Stimulated activated CD8-positive, alpha-beta memory T cell treated with anti-CD3 and anti-CD28 coated beads, Interleukin-12 subunit alpha, Interleukin-12 subunit beta, amount 100 ng/mL, for 1 hour (primary cell): ENCODE measurements at regions not wholly inside any gene's neighbourhood (a gene's known extent, or its start where the extent isn't known, plus 50 kb on each side); places are given as distances from the start of the nearest gene placed in this dataset.

Experiments
- DNase-seq: peaks from one replicate; pipeline ENCODE4 v3.0.0-alpha.2; 2020; ENCODE audit warnings: low read depth

DNA sequence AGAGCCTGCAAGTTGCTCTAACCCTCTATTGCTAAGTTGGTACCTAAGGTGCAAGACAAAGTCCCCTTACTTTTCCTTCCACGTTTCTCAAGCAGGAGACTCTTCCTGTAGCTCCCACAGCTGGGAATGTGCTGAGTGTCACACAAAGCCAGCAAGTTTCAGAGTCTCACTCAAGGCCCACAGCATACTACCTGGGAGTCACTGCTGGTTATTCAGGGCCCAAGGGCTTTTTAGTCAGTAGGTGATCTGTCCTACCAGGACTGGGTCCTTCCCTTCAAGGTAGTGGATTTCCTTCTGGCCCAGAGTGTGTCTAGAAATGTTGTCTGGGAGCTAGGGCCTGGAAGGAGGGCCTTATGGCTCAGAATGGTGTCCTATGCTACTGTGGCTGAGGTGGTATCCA lies 261.9 kb upstream of the CITED2 start:
- no peak for DNase-seq

DNA sequence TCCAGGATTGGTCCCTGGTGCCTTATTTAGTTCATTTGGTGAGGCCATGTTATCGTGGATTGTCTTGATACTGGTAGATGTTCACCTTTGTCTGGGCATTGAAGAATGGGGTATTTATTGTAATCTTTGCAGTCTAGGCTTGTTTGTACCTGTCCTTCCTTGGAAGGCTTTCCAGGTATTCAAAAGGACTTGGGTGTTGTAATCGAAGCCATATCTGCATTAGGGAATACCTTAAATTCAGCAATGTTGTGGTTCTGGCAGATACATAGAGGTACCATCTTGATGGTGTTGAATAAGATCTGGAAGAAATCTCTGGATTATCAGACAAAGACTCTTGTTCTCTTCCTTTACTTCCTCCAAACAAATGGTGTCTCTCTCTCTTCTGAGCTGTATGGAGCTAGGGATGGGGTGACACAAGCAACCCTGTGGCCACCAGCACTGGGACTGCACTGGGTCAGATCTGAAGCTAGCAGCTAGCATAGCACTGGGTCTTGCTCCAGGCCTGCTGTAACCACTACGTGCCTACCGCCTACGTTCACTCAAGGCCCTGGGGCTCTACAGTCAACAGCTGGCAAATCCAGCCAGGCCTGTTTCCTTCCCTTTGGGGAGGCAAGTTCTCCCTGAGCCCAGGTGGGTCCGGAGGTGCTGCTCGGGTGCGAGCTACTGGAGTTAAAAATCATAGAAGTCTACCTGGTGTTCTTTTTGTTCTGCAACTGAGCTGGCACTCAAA lies 261.1 kb upstream of the CITED2 start:
- no peak for DNase-seq

DNA sequence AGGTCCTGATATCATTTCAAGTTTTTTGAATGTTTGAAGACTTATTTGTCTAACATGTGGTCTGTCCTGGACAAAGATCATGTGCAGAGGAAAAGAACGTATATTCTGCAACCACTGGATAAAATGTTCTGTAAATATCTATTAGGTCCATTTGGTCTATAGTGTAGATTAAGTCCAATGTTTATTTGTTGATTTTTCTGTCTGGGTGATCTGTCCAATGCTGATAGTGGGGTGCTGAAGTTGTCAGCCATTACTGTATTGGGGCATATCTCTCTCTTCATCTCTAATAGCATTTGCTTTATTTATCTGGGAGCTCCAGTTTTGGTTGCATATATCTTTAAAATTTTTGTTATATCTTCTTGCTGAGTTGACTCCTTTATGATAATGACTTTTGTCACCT lies 258.4 kb upstream of the CITED2 start:
- no peak for DNase-seq

GRCh38 chr6:139628270-139628669 lies 253.8 kb upstream of the CITED2 start:
- no peak for DNase-seq

DNA sequence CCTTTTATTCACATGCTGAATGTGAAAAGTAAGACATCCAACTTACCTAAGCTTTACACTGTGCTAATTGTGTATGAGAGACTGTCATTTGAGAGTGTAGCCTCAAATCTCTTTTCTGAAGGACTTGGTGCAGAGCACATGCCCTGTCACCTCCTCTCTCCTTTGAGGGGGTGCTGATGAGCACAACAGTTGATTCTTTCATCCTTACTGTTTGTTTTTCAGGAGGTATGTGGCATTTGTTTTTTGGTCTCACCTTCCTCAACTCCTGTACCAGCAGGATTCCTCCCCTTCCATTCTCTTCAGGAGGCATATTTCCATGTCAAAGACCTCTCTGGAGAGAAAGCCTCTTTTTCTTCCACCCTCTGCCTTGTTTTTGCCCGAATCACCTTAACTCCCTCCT lies 252.6 kb upstream of the CITED2 start:
- DNase-seq = no peak

DNA sequence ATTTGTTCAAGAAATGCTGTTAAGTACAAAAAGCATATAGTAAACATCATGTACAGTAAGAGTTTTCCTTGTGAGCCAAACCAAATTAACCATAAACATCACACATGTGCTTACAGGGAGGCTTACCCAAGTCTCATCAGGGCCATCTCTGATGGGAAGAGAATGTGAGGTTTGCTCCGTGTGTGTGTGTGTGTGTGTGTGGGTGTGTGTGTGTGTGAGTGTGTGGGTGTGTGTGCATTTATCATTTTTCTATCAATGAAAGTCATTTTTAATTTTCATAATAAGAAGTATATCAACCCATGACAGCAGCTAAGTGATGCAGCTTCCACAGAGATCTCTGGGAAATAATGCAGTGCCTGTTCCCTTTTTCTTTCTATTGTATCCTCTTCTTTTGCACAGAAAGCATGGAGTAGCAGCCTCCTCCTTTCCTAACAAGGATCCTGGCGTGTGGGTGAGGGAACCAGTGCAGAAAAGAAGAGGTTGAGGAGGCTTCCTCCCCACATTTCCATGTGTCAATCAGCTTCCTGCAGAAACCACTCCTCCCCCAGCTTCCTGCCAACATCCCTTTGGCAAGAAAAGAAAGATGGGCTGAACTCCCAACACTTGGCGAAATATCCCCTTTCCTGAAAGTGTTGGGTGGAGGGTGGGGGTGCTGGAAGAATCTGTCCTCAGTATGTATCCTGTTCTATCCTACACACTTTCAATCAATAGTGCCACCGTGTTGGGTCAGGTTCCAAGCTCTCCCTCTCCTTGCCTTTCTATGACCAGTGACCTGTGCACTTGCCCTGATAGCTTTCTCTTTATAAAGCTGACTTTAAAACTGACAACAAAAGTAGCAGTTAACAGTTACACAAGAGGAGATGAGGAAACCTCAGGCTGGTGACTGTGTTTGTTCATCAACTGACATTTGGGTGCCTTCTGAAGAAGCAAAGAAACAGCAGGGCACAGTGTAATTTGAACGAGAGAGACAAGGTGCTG lies 251.8 kb upstream of the CITED2 start:
- DNase-seq = no peak

GRCh38 chr6:139625081-139625939 lies 250.9 kb upstream of the CITED2 start:
- DNase-seq = no peak

DNA sequence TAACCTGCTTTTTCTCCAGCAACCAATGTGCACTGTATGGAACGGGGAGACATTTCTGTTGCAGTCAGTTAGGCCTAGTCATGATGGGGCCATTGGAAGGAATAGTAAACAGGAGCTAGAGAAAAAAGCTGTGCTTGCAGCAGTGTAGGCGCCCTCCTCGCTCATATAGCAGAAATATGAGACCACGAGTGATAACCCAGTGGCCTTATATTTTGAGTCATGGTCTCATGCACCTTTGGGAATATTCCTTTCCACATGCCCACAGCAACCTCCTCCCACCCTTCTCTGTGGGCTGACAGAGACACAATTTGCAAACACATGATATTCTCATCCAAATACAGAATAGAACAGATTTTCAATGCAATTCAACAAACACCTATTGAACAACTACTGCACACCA lies 248.9 kb upstream of the CITED2 start:
- no peak for DNase-seq

- DNase-seq = no peak
These were observed 239.0 kb upstream of the CITED2 start for GRCh38 chr6:139613496-139613895.

DNA sequence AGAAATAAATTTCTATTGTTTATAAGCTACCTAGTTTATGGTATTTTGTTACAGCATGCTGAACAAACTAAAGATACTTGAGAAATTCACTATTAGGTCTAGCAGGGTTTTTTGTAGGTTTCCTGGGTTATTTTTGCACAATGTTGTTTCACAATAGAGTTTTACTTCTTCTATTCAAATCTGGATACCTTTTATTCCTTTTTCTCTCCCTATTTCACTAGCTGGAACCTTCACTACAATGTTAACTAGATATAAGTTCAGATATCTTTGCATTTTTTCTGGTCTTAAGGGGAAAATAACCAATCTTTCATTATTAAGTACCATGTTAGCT lies 237.7 kb upstream of the CITED2 start:
- no peak for DNase-seq

GRCh38 chr6:139611327-139612134 lies 237.1 kb upstream of the CITED2 start:
- no peak for DNase-seq

DNA sequence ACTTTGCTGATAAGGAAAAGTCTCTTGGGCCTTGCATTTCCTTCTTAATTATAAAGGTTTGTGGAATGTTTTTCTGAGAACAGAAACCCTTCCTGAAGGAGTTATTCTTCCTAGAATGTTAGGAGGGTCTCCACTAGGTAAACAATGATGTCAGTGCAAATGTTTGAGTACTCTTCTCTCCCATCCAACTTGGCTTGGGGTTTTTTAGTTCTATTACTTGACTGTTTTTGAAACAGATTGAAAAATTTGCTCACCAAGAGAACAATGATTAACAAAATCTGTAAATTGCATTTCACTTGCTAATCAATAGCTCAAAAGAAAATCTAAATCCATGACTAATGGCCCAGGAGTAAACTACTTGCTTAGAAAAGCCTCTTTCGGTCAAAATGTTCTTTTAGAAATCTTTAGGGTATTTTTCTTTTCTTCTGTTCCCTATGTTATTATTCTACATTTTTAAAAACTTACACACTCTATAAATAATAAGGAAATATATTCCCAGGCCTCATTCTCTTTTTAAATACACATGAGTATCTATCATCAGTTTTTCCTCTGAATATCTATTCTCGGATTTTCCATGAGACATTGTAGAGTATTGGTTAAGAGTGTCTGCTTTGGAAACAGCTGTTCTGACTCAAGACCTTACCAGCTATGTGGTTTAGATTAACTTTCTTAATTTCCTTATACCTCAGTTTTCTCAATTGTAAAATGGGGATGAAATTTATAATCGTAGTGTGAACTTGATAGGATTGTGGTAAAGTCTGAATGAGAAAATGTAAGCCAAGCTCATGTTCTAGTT lies 234.2 kb upstream of the CITED2 start:
- no peak for DNase-seq

- DNase-seq = no peak
These were observed 230.9 kb upstream of the CITED2 start for GRCh38 chr6:139605350-139605749.

GRCh38 chr6:139603581-139603980 lies 229.1 kb upstream of the CITED2 start:
- DNase-seq = no peak

- DNase-seq = no peak
These were observed 228.1 kb upstream of the CITED2 start for GRCh38 chr6:139602577-139602976.

- DNase-seq = no peak
These were observed 226.5 kb upstream of the CITED2 start for GRCh38 chr6:139600919-139601475.

DNA sequence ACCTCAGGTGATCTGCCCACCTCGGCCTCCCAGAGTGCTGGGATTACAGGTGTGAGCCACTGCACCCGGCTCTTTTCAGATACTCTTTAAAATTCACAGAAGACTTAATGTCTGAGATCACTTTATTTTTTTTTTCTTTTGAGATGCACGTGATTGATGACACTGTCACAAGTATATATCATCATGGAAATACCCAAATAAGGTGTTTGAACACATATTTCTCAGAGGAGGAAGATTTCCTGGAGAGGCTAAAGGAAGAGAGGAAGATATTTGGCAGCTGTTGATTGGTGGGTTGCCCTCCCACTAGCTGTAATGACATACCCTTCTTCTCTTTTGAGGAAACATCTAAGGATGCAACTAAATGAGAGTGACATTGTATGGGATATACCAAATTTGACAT lies 225.9 kb upstream of the CITED2 start:
- no peak for DNase-seq

DNA sequence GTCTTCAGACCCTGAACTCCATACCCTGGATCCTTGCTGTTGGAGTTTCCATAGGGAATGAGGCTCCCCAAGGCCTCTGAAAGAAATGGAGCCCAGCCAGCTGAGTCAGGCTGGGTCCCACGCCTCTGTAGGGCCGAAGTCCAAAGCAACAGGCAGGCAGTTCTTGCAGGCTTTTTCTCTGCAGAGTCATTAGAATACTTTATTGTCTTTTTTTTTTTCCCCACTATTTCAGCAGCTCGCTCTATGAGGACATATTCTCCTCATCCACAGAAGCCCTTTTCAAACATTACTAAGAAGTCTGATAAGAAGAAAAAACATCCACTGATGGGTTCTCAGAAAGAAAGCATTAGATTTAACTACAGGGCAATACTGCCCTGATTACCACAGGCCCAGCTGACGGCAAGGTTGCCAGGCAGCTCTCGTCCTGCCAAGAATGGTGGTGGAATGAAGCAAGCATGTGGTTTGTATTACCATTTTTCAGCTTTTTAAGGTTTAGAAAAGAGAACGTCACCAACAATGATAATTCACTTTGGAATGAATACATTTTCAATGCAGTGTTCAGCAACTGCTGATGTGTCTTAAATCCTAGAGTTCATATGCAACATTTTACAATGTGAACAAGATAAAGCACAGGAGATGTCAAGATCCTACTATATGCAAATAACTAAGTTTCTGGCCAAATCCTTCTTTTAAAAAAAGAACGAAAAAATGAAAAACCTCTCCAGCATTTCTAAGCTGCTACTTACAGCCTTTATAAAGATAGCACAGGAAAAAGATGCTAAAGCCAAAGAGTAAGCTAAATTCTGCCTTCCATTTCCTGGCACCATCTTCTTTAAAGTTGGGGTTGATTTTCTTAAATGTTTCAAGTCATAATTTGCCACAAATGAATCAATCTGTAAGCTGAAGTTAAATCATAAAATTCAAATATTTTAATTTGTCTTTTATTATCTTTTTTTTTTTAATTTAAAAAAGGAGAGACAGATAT lies 223.6 kb upstream of the CITED2 start:
- no peak for DNase-seq

- DNase-seq = no peak
These were observed 222.8 kb upstream of the CITED2 start for GRCh38 chr6:139597087-139597763.
